ENCODE measurements at regions not wholly inside any gene's neighbourhood (a gene's known extent, or its start where the extent isn't known, plus 50 kb on each side); places are given as distances from the start of the nearest gene placed in this dataset.

DNA sequence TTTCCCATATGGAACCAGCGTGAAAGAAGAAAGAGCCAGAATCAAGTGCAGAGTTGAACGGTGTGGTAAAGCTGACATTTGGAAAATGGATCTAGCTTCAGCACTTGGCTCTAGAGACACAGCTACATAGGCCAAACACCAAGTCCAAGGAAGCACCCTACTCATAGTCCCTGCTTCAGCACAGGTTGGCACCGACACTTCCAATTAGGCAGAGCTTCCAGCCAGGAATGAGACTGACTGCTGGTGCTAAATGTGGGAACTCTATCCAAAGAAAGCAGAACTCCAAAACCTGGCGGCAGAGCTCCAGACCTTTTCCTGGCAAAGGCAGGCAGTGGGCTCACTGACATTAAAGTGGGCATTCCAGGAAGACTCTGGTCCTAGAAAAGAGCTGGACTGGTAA is 125.4 kb upstream of the CTNNA2 start:
- TF ChIP-seq, protein P1, sequence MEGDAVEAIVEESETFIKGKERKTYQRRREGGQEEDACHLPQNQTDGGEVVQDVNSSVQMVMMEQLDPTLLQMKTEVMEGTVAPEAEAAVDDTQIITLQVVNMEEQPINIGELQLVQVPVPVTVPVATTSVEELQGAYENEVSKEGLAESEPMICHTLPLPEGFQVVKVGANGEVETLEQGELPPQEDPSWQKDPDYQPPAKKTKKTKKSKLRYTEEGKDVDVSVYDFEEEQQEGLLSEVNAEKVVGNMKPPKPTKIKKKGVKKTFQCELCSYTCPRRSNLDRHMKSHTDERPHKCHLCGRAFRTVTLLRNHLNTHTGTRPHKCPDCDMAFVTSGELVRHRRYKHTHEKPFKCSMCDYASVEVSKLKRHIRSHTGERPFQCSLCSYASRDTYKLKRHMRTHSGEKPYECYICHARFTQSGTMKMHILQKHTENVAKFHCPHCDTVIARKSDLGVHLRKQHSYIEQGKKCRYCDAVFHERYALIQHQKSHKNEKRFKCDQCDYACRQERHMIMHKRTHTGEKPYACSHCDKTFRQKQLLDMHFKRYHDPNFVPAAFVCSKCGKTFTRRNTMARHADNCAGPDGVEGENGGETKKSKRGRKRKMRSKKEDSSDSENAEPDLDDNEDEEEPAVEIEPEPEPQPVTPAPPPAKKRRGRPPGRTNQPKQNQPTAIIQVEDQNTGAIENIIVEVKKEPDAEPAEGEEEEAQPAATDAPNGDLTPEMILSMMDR (IDR thresholded peaks at IDR 0.05), result no peak
- TF ChIP-seq POLR2A (IDR thresholded peaks at IDR 0.05), result no peak
- no peak for TF ChIP-seq EP300 (IDR thresholded peaks at IDR 0.05)

All from ovary (tissue), 3 donors.